Fibroblast of mammary gland (primary cell): ENCODE measurements at regions not wholly inside any gene's neighbourhood (a gene's known extent, or its start where the extent isn't known, plus 50 kb on each side); places are given as distances from the start of the nearest gene placed in this dataset.

ENCODE experiments used
- DNase-seq: peaks from one replicate; pipeline ENCODE4 v3.0.0-alpha.2; 2010; ENCODE audit warnings: low read depth
- H3K4me3 ChIP-seq: 2 replicates; pipeline ENCODE4 v1.5.1; 2011; ENCODE audit warnings: low read depth, mild to moderate bottlenecking, low read length, moderate library complexity; ENCODE audit not compliant: control insufficient read depth
- CTCF ChIP-seq: conservative IDR thresholded peaks from 2 replicates; pipeline ENCODE4 v1.5.1; 2011; ENCODE audit warnings: low read depth, low read length, inconsistent platforms; ENCODE audit not compliant: control insufficient read depth, insufficient read depth

- H3K4me3 ChIP-seq = no peak overlapping the region
- DNase-seq = no peak
- TF ChIP-seq CTCF = no peak
These were observed 361.2 kb upstream of the TRPC7 start for GRCh38 chr5:136726506-136726905.

- DNase-seq = no peak
These were observed 358.8 kb upstream of the TRPC7 start for GRCh38 chr5:136724161-136724560.

GRCh38 chr5:136722581-136722980, 357.2 kb upstream of the TRPC7 start:
- no peak overlapping the region for H3K4me3 ChIP-seq
- DNase-seq = no peak
- no peak for TF ChIP-seq CTCF

More at GRCh38 chr5:136724161-136724560, 358.8 kb upstream of the TRPC7 start:
- no peak overlapping the region for H3K4me3 ChIP-seq
- TF ChIP-seq CTCF = no peak

GRCh38 chr5:136722086-136722485, 356.7 kb upstream of the TRPC7 start:
- H3K4me3 ChIP-seq = no peak overlapping the region
- no peak for DNase-seq
- no peak for TF ChIP-seq CTCF

DNA sequence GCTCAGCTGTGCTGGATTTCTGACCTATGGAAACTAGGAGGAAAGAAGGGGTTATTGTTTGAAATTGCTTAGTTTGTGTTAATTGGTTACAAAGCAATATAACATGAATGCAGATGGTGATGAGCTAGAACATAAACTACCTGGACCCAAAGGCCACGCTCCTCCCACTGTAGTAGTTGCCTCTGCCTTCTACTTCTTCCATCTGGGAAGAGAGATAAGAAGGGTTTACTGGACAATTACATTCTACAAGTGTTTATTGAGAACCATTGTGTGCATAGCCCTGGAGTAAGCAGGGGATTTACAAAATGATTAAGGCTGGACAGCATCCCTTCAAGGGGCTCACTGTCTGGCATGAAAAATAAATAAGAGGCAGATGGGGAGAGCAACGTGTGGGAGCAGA, 355.3 kb upstream of the TRPC7 start:
- H3K4me3 ChIP-seq = no peak overlapping the region
- no peak for DNase-seq
- TF ChIP-seq CTCF = no peak

DNA sequence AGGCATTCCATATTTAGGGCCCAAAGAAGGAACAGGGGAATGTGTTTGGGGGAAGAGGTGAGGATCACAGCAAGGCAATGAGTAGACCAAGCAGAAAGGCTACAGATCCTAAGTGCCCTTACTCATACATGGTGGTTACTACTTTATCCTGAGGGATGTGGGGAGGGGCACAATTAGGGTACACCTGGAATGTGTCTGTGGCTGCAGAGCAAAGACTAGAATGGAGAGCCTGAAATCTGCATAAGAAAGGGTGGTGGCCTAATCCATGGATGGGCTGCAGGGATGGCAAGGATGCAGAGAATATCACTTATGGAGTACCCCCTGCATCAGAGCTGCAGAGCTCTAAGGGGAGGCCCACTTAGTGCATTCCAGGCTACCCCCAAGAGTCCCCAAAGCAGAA, 352.6 kb upstream of the TRPC7 start:
- no peak for DNase-seq
- TF ChIP-seq CTCF = no peak
- H3K4me3 ChIP-seq = no peak overlapping the region

DNA sequence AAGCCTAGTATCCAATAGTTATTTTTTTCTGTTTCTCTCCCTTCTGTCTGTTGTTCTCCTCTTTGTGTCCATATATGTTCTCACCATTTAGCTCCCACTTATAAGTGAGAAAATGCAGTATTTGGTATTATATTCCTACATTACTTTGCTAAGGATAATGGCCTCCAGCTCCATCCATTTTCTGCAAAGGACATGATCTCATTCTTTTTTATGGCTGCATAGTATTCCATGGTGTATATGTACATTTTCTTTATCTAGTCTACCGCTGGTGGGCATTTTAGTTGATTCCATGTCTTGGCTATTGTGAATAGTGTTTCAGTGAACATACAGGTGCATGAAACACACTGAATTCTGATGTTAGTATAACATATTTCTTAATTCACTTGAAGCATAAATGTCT, 348.9 kb upstream of the TRPC7 start:
- no peak for TF ChIP-seq CTCF
- no peak for DNase-seq
- no peak overlapping the region for H3K4me3 ChIP-seq
